ENCODE measurements at regions not wholly inside any gene's neighbourhood (a gene's known extent, or its start where the extent isn't known, plus 50 kb on each side); places are given as distances from the start of the nearest gene placed in this dataset.

- no peak for DNase-seq (ENCODE audit: low spot score in 2 of 2)
- H3K4me1 ChIP-seq: no peaks in the 10 kb centered on the region
- H3K9me3 ChIP-seq: no peaks in the 10 kb centered on the region
- no peak overlapping the region for H3K27ac ChIP-seq
- no peak overlapping the region for H3K4me3 ChIP-seq
- 67% methylated on average over 1 of the region's 1 CpG for WGBS
- H3K36me3 ChIP-seq: no peaks in the 10 kb centered on the region
- H3K27me3 ChIP-seq: no peaks in the 10 kb centered on the region
- no peak for TF ChIP-seq EP300 (IDR thresholded peaks at IDR 0.05)
- TF ChIP-seq POLR2AphosphoS5 (IDR thresholded peaks at IDR 0.05): no peak
- TF ChIP-seq POLR2A (IDR thresholded peaks at IDR 0.05): no peak
- no peak for TF ChIP-seq CTCF (IDR thresholded peaks at IDR 0.05)
These were observed 354.8 kb upstream of the KCND2 start for GRCh38 chr7:119918185-119918584.

GRCh38 chr7:119919986-119920385, 353.0 kb upstream of the KCND2 start:
- DNase-seq (ENCODE audit: low spot score in 2 of 2): no peak
- Histone ChIP-seq H3K36me3 (no peaks in the 10 kb centered on the region), H3K4me3 (no peak overlapping the region), H3K4me1 (no peaks in the 10 kb centered on the region), H3K27me3 (no peaks in the 10 kb centered on the region), H3K9me3 (no peaks in the 10 kb centered on the region), H3K27ac (no peak overlapping the region)
- no peak for TF ChIP-seq CTCF (IDR thresholded peaks at IDR 0.05)

GRCh38 chr7:119925581-119926289, 347.2 kb upstream of the KCND2 start:
- Histone ChIP-seq H3K36me3 (no peaks in the 10 kb centered on the region), H3K27ac (no peak overlapping the region), H3K27me3 (no peaks in the 10 kb centered on the region), H3K4me3 (no peak overlapping the region), H3K9me3 (no peaks in the 10 kb centered on the region), H3K4me1 (no peaks in the 10 kb centered on the region)
- DNase-seq (ENCODE audit: low spot score in 2 of 2): no peak
- WGBS: 54% methylated on average over 5 of the region's 5 CpGs
- TF ChIP-seq EP300 (IDR thresholded peaks at IDR 0.05) (no peak), POLR2A (IDR thresholded peaks at IDR 0.05) (no peak), CTCF (IDR thresholded peaks at IDR 0.05) (no peak), POLR2AphosphoS5 (IDR thresholded peaks at IDR 0.05) (no peak)

GRCh38 chr7:119929891-119930290, 343.1 kb upstream of the KCND2 start:
- 69% methylated on average over 3 of the region's 3 CpGs for WGBS
- Histone ChIP-seq H3K4me3 (no peak overlapping the region), H3K4me1 (no peaks in the 10 kb centered on the region), H3K27ac (no peak overlapping the region), H3K27me3 (no peaks in the 10 kb centered on the region), H3K9me3 (no peaks in the 10 kb centered on the region), H3K36me3 (no peaks in the 10 kb centered on the region)
- TF ChIP-seq CTCF (IDR thresholded peaks at IDR 0.05) (no peak), POLR2A (IDR thresholded peaks at IDR 0.05) (no peak)
- DNase-seq (ENCODE audit: low spot score in 2 of 2): no peak

GRCh38 chr7:119931230-119931824, 341.6 kb upstream of the KCND2 start:
- Histone ChIP-seq H3K4me1 (no peaks in the 10 kb centered on the region), H3K27ac (no peak overlapping the region), H3K9me3 (no peaks in the 10 kb centered on the region), H3K27me3 (no peaks in the 10 kb centered on the region), H3K4me3 (no peak overlapping the region), H3K36me3 (no peaks in the 10 kb centered on the region)
- no peak for DNase-seq (ENCODE audit: low spot score in 2 of 2)
- WGBS: 87% methylated on average over 1 of the region's 1 CpG
- no peak for TF ChIP-seq POLR2AphosphoS5 (IDR thresholded peaks at IDR 0.05)
- no peak for TF ChIP-seq CTCF (IDR thresholded peaks at IDR 0.05)
- TF ChIP-seq POLR2A (IDR thresholded peaks at IDR 0.05): no peak
- TF ChIP-seq EP300 (IDR thresholded peaks at IDR 0.05): no peak
